ENCODE measurements at regions not wholly inside any gene's neighbourhood (a gene's known extent, or its start where the extent isn't known, plus 50 kb on each side); places are given as distances from the start of the nearest gene placed in this dataset.

GRCh38 chr2:107645586-107645985 is 181.1 kb upstream of the RGPD4 start:
- TF ChIP-seq CTCF (IDR thresholded peaks at IDR 0.05 in 4 of 5, conservative IDR thresholded peaks at IDR 0.05 in 1 of 5) (no peak), POLR2A (IDR thresholded peaks at IDR 0.05) (no peak)

All from gastrocnemius medialis (tissue), 4 donors.